ENCODE measurements at regions not wholly inside any gene's neighbourhood (a gene's known extent, or its start where the extent isn't known, plus 50 kb on each side); places are given as distances from the start of the nearest gene placed in this dataset.

DNA sequence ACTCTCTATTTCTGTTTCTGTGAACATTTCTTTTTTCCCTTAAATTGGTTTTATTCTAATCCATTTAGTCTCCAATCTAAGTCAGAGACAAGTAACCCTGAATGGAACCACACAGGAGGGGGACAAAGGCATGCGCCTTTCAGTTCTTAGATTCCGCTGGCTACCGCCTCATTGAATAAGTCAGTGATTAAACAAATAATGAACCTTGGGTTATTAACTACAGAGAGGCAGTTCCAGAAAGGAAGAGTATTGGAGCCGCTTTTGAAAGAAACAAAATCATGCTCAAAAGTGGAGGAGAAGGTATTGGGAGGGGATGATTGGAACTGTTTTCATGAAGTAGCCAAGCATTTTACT lies 459.8 kb upstream of the DAB1 start:
- DNase-seq (ENCODE audit: extremely low read depth in 1 of 2, low read depth in 1 of 2) = no peak

DNA sequence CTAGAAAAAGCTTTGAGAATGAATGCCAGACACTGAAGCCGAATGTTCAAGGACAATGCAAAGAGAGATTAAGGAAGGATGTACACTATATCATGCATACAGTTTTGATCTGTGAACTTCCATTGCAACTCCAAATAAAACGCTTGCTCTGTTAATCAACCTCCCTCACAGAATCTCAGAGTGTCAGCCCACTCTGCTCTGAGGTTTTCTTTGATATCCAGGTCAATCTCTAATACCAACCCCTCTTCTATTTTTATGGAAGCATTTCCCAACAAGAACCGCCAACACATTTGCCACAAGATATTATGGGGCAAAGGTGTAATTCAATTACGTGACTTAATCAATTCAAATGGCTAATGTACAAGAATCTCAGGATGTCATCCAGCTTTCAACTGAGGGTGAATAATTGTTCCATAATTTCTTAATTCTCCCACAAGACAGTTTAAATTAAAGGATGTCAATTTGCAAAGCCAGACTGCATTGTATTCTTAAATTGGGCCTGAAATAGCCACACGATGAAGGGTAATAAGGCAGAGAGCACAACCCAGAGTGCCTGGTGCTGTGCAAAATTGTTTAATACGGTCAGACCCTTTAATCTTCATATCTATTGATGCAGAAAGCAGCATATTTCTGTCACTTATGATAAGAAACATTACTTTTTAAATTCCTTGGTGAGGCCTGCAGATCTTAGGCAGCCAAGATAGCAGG lies 459.2 kb upstream of the DAB1 start:
- no peak for DNase-seq (ENCODE audit: extremely low read depth in 1 of 2, low read depth in 1 of 2)

DNA sequence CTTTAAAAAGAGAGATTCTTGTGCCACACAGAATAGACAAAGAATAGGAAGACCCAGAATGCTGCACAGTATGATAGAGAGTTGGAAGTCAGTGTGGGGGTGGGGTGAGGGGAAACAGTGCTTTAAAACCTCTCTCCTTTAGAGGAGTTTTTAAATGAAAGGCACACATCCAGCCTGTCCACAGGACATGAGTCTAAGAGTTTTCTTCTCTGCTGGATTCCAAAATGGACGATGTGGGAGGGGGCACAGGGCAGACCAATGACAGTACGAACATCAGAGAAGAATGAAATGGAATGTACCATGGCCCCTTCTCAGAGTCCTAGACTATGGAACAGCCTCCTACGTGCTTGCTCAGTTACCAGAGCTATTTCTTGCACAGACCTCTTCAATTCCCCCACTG lies 458.2 kb upstream of the DAB1 start:
- DNase-seq (ENCODE audit: extremely low read depth in 1 of 2, low read depth in 1 of 2) = no peak

DNA sequence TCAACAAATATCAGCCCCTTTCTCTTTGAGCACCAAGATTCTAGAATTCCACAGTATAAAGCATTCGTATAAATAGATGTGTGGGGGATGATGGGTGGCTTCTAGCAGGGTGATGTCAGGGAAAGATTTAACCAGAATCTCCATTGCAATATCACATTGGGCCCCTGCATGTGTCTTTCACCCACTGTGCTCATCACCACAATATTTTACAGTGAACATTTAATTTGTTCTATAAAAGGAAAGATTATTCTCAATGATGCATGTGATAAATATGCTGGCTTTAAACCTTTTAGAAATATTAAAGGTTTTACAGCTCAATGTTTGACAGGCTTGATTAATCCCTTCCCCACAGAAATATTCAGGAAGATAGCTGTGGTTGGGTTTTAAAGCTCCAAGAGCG lies 457.8 kb upstream of the DAB1 start:
- no peak for DNase-seq (ENCODE audit: extremely low read depth in 1 of 2, low read depth in 1 of 2)

DNA sequence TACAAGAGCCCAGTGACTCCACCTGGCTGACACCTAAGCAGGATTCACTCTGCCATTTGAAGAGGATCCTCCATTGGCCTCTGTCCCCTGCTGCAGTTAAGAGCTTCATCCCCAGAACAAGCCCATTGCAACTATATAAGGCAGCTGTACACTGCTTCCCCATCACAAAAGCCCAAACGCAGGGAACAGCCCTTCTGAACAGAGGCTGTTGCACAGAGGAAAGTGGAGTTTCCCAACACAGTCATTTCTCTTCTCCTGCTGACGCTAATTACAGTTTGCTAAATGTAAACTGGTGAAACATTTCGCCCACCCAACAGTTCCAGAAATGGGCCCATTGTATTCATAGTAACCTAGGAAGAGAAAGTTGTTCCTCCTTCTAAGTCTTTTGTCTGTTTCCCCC lies 455.8 kb upstream of the DAB1 start:
- DNase-seq (ENCODE audit: extremely low read depth in 1 of 2, low read depth in 1 of 2) = no peak

DNA sequence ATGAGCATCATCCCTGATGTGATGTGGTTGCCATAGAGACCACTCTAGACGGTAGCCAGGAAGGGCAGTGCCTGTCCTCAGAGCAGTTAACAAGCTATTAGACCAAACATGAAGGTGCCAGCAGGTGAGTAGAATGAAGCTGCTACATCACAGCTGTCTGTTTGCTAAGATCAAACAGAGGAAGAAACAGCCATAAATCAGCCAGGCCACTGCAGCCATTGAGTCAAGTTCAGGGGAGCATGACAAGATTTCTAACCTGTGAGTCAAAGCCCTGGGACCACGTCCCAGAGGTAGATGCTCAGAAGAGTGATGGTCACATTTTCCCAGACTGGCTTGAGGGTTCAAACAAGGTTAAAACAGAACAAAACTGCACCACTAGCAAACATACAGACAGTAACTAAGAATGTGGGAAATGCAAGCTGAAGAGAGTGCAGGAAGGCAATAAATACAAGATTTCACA lies 450.6 kb upstream of the DAB1 start:
- DNase-seq (ENCODE audit: extremely low read depth in 1 of 2, low read depth in 1 of 2) = no peak

DNA sequence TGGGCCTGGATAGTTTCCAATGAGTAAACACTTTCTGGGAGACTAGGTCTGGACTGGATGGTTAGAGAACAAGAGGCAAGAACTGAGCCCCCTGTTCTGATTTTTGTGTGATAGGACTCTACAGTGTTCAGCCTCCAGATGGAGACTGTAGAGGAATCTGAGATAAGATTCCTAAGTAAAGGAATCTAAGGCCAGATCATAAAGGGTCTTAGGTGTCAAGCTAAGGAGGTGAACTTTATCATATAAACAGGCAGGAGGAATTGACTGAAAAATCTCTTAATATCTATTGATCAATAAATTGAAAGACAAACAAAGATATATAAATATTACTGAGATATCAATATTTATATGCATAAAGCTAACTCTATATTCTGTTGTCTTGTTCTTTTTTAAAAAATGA lies 449.1 kb upstream of the DAB1 start:
- DNase-seq (ENCODE audit: extremely low read depth in 1 of 2, low read depth in 1 of 2) = no peak

DNA sequence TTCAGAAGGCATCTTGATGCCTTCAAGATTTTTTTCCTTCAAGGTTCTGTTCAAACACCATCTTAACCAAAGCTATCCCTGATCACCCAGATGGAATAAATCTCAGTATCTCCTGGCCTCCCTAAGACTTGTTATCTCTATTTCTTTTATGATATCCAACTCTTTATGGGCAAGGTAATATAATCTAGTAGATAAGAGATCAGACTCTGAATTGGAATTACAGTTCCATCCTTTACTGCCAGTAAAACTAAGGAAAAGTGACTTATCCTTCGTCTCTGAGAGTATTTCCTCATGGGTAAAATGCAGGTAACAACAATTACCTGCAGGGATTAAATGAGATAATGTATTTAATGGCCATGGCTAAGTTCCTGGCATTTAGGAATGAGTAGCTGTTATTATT lies 445.0 kb upstream of the DAB1 start:
- DNase-seq (ENCODE audit: extremely low read depth in 1 of 2, low read depth in 1 of 2) = no peak

DNA sequence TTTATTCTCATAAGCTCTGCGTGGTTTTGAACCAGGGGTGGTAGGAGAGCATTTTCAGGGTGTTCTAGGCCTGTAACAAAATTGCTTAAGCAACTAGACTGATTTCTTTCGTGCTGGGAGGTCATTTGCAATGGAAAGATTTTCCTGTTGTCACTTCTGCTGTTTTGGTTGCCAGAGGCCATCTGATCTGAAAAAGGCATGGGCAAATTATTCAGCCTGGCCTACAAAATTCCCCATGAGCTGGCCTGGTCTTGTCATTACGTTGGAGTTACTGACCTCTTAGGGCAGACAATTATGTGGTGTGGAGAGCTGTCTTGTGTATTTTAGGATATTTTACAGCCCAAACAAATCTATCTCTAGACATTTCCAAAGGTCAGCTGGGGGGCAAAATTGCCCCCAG lies 444.4 kb upstream of the DAB1 start:
- no peak for DNase-seq (ENCODE audit: extremely low read depth in 1 of 2, low read depth in 1 of 2)

DNA sequence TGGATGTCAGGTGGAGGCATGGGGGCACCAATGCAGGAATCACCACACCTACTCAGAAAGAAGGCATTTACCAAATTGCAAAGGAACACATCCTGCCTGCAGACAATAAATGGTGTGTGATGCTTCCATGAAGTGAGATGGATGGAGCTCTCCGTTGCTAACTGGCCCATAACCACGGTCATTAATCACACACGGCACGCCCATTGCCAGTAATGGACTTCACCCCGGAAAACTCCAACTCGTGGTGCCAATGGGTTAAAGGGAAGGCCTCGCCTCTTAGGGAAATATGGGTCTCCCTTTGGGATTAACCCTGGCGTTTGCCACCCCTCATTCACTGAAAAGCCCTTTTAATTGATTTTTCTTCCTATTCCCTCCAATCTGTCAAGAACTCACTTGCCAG lies 443.1 kb upstream of the DAB1 start:
- DNase-seq (ENCODE audit: extremely low read depth in 1 of 2, low read depth in 1 of 2) = no peak

DNA sequence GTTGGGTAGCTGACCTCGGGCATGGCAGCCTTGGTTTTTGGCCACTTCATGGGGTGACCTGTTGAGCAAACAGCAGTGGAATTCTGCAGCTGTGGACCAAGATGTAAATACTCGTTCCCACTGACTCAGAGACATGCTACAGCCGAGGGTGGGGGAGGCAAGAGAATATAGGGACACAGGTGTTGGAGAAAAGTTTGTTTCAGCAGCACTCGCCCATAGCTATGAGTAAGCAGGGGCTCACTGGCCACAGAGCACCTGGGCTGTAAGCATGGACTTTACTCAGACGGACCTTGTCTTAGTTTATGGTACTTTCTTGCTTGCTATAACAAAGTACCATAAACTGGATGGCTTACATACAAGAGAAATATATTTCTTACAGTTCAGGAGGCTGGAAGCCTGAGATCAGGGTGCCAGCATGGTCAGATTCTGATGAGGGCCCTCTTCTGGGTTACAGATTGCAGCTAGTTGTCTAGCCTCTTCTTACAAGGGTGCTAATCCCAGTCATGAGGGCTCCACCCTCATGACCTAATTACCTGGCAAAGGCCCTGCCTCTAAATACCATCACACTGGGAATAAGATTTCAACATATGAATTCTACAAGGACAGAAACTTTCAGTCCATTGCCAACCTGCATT lies 437.2 kb upstream of the DAB1 start:
- no peak for DNase-seq (ENCODE audit: extremely low read depth in 1 of 2, low read depth in 1 of 2)

DNA sequence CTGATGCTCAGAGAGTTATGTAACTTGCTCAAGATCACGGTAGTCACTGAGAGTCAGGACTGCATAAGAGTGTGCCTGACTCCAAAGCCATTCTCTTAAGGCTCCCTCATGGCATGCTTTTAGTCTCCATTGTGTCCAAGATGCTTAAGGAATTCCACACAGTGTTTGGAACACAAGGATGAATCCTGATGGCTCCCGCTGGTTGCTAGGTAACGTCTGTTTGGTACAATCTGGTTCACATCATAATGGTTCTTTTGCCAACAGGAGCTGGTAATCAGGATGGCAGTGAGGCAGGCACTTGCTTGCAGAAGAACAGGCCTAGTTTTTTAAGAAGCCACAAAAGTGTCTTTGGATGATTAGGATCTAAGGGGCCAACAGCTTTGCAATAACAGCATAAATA lies 436.5 kb upstream of the DAB1 start:
- DNase-seq (ENCODE audit: extremely low read depth in 1 of 2, low read depth in 1 of 2) = no peak

DNA sequence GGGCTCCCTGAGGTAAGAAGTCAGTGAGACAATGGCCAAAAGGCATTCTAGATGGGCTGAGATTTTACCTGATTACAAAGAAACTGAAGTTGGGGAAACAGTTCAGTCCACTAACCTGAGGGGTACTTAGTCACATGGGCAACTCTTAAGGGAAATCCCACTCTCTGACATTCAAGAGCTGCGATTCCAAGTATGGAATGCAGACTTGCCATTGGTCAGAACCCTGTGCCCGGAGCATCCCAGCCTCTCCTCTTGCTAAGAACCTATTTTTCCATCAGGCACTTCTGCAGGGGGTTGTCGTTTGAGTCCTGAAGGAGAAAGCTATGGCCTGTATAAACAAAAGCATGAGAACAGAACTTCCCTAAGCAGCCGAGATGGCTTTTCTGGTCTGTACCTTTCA lies 434.9 kb upstream of the DAB1 start:
- DNase-seq (ENCODE audit: extremely low read depth in 1 of 2, low read depth in 1 of 2) = no peak

DNA sequence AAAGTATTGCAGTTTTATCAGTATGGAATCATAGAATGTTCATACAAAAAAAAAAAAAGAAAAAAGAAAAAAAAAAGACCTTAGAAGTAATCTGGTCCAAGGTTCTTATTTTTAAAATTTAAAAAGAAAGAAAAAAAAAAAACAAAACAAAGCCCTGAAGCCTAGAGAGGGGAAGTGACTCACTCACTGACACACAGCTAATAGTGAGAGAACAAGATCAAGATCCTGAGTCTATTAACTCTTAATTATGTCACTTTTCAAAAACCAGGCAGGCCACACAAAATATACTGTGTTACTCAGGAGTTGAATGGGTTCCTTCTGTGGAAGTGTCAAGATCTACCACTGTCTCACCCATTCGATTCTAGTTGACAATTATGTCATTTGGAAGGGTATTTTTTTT lies 433.9 kb upstream of the DAB1 start:
- no peak for DNase-seq (ENCODE audit: extremely low read depth in 1 of 2, low read depth in 1 of 2)

DNA sequence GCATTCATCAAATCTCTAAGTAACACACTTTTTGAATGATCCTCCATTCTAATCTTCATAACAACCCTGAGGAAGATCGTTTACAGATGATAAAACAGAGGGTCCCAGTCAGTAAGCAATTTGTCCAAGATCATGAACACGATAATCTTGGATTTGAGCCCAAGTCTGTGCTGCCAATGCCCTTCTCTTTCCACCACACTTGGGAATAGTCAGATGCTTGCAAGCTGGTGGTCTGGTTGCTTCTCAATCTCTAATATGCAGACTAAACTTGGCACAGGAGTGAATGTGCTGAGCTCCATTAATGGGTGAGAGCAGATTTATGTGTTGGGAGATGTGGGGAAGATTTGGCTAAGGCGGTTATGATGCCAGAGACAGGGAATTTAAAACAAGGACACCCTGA lies 430.6 kb upstream of the DAB1 start:
- DNase-seq (ENCODE audit: extremely low read depth in 1 of 2, low read depth in 1 of 2) = no peak

DNA sequence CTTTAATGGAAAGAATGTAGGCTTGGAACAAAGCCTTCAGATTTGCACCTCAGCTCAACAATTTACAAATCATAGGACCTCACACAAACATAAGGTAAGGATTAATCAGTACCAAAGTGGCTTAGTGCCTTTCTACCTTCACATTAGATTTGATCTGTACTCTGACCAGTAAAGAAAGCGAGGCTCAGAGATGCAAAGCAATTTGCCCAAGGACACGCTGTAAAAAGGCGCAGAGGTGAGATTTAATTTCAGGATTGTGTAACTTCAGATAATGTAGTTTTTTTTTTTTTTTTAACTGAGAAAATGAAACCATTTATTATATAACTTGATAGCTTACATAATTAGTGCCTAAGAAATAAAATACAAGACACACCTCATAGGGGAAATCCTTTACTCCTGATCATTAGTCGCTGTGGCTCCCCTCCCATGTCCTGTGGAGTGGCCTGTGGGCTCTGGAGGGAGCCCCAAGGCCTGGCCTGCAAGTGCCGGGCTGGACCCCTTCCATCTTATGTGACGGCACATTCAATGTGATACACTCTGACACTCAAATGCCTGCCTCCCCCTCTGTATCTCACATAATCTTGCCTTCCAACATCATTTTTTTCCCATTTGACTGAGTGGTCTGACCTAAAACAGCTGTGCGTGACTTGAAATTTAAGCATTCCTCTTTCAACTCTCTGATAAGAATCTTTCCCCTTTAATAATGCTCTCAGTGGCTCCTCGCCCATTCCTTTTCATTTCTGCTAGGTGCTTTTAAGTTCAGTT lies 426.5 kb upstream of the DAB1 start:
- DNase-seq (ENCODE audit: extremely low read depth in 1 of 2, low read depth in 1 of 2) = no peak

DNA sequence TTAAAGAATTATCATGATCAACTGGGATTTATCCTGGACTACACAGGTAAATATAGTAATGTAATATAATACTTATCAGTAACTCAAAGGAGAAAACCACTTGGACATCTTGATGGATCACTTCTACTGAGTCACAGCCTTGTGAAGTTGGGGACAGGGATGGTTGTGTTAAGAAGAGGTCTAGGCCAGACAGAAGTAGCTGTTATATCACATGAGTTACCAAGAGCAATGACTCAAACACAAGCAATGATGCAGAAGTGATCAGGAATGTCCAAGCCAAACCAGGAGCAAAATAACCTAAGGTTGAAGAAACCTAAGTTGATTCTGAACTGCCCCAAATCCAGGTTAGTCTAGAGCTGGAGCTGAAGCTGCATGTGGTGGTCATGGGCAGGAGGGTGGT lies 424.5 kb upstream of the DAB1 start:
- no peak for DNase-seq (ENCODE audit: extremely low read depth in 1 of 2, low read depth in 1 of 2)

DNA sequence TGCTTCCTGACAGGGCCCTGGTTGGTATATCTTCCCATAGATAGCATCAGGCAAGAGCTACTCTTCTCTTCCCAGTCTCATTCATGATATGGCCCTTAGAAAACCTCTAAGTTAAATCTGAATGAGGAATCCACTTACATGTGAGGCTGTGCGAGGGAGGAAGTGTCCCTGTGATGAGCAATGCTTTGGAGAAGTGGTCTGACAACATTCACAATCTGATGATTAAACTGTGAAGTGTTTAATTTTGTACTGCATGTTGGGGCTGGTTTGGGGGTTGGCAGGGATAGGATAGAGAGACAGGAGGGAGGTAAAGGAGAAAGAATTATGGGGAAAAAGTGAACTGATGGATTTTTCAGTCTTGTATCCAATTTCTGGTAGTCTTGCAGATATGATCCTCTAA lies 421.2 kb upstream of the DAB1 start:
- no peak for DNase-seq (ENCODE audit: extremely low read depth in 1 of 2, low read depth in 1 of 2)

DNA sequence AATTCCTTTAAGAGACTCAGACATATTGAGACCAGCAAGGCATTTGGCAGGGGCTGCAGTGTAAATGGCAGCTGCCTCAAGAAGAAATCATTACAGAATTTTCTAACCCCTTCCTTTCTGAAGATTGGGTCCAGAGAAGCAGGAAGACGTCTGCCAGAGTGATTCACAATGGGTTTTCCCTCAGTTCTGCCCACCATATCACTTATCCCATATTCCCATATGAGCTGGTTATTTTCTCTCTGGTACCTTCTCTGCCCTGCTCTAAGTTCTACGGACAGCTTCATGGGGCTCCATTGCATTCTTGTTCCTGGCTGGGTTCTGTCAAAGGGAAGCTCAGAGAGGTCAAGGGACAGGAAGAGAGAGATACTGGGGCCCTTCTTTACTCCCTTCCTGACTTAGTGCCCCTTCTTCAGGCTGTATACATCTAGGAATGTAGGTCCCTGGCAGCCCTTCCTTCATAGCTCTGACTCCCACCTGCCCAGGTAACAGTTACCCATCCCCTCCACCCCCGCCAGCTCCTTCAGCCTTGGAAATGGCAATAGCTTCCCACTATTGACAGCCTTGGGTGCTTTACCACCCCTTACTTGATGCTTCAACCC lies 420.6 kb upstream of the DAB1 start:
- DNase-seq (ENCODE audit: extremely low read depth in 1 of 2, low read depth in 1 of 2) = no peak

DNA sequence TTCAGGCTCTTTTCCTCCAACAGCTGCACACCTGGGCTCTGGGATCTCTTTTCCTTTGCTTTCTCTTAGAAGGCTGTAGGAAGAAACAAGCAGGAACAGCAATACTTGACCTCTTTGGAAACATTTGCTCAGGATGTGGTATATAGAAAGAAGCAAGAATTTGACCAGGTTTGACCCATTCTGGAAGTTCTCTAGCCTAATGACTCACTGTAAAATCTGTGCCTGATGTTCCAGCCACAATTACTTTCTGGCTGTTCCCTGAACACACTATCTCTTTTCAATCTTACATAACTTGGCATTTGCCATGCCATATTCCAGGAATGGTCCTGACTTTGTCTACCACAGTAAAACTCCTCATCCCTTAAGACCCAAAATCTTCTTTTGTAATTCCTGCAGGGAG lies 419.9 kb upstream of the DAB1 start:
- no peak for DNase-seq (ENCODE audit: extremely low read depth in 1 of 2, low read depth in 1 of 2)

DNA sequence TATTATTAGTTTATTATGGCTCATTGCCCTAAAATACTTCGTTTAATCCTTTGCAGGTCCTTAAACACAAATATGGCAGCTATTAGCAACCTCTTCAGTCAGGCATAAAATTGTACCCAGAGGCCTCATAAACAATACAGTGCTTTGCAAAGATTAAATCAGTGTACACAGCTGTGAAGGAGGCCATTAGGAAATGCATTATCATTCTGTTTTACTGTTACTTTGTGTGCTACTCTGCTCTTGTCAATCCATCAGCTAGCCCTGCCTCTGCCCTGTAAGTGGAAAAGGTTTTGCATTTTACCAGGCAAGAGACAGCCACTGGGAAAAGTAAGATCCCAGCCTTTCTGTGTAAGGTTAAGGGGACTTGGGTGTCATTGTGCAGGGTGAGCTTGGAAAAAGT lies 415.7 kb upstream of the DAB1 start:
- no peak for DNase-seq (ENCODE audit: extremely low read depth in 1 of 2, low read depth in 1 of 2)

DNA sequence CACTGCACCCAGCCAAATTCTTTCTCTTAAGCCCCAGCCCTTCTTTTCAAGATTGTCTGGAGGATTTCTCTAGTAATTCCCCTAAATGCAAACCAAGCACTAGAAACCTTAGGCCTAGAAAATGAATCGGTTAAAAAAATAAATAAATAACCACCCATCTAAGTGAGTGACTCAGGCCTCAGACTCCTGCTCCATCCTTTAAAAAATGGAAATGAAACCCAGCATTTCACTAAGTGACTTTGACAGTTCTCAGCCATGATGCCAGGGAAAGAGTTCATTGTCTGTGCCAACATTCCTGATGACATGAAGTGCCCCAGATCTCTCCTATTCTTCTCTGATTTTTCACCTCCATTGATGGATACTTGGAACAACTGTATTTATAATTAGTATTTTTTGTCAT lies 415.2 kb upstream of the DAB1 start:
- DNase-seq (ENCODE audit: extremely low read depth in 1 of 2, low read depth in 1 of 2) = no peak
